HUES6 (cell line): ENCODE measurements at regions not wholly inside any gene's neighbourhood (a gene's known extent, or its start where the extent isn't known, plus 50 kb on each side); places are given as distances from the start of the nearest gene placed in this dataset.

Source experiments
- H3K27ac ChIP-seq: 2 replicates; pipeline ENCODE4 v1.7.0; 2013; ENCODE audit warnings: low read depth, mild to moderate bottlenecking, low read length, inconsistent platforms
- H3K27me3 ChIP-seq: 2 replicates; pipeline ENCODE4 v1.6.1; 2013; ENCODE audit warnings: low read length; ENCODE audit not compliant: control insufficient read depth, insufficient read depth
- H3K36me3 ChIP-seq: 2 replicates; pipeline ENCODE4 v1.6.1; 2013; ENCODE audit warnings: low read length; ENCODE audit not compliant: control insufficient read depth, insufficient read depth
- H3K4me1 ChIP-seq: 2 replicates; pipeline ENCODE4 v1.6.1; 2013; ENCODE audit warnings: low read length; ENCODE audit not compliant: control insufficient read depth, insufficient read depth
- H3K4me3 ChIP-seq: 2 replicates; pipeline ENCODE4 v1.5.1; 2013; ENCODE audit warnings: low read depth, low read length
- H3K9ac ChIP-seq: one replicate; pipeline ENCODE4 v1.6.1; 2013; ENCODE audit warnings: mild to moderate bottlenecking, low read length
- H3K9me3 ChIP-seq: 2 replicates; pipeline ENCODE4 v1.6.1; 2013; ENCODE audit warnings: low read depth, low read length; ENCODE audit not compliant: control insufficient read depth, insufficient read depth

DNA sequence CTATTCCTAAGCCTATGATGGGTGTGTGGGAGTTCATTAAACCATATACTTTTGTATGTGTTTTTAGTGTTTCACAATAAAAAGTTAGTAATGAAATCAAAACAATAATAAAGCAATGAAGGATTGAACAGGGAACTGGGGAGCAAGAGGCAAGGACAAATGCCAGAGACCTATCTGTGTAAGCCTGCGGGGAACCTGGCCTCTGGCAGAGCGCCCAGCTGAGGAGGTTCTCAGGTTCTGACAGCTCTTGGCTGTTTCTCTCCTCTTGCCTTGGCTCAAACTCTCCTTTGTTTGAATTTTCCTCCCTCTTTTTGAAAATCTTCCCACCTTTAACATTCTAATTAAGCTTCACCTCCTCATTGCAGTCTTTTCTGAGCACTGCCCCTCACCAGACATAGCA, 200.0 kb upstream of the NCKAP5 start:
- no peaks in the 10 kb centered on the region for H3K27me3 ChIP-seq
- no peaks in the 10 kb centered on the region for H3K36me3 ChIP-seq
- no peaks in the 10 kb centered on the region for H3K4me1 ChIP-seq
- H3K9me3 ChIP-seq = no peaks in the 10 kb centered on the region
- no peak overlapping the region for H3K9ac ChIP-seq
- H3K27ac ChIP-seq = no peak overlapping the region
- H3K4me3 ChIP-seq = no peak overlapping the region

DNA sequence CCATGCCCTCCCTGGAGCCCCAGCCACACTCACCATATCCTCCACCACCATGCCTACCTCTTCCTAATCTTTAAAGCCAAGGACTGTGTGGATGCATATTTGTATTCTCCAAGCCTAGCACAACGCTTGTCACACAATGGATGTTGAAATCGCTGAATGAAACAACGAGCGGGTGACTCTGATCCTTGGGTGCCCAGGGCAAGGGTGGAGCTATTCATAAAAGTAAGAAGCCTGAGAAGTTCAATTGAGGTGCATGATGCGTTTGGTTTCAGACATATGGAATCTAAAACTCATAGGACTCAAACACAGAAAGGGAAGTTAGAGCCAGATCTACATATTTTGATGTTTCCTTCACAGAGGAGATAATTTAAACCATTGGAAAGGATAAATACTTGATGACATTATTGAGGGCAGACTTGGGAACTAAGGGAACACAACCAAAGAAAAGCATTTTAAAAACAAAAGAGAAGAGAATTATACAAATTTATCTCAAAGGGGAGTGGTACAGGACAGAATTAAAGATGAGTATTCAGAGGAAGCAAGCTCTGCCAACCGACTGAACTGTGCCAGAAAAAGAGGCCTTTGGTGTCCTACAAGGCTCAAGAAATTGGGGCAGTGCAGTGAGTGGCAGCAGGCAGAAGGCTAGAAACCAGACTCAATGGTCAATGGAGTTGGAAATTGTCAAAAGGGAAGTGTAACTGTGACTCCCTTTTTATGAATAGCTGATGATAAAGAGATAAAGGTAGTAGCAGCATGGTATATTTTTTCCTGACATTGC, 200.6 kb upstream of the NCKAP5 start:
- H3K4me3 ChIP-seq = no peak overlapping the region
- H3K36me3 ChIP-seq = no peaks in the 10 kb centered on the region
- no peak overlapping the region for H3K27ac ChIP-seq
- H3K9me3 ChIP-seq = no peaks in the 10 kb centered on the region
- H3K9ac ChIP-seq = no peak overlapping the region
- no peaks in the 10 kb centered on the region for H3K4me1 ChIP-seq
- H3K27me3 ChIP-seq = no peaks in the 10 kb centered on the region

GRCh38 chr2:133773854-133774653, 205.8 kb upstream of the NCKAP5 start:
- no peak overlapping the region for H3K27ac ChIP-seq
- no peaks in the 10 kb centered on the region for H3K9me3 ChIP-seq
- no peaks in the 10 kb centered on the region for H3K27me3 ChIP-seq
- no peaks in the 10 kb centered on the region for H3K4me1 ChIP-seq
- H3K36me3 ChIP-seq = no peaks in the 10 kb centered on the region
- no peak overlapping the region for H3K4me3 ChIP-seq
- no peak overlapping the region for H3K9ac ChIP-seq

DNA sequence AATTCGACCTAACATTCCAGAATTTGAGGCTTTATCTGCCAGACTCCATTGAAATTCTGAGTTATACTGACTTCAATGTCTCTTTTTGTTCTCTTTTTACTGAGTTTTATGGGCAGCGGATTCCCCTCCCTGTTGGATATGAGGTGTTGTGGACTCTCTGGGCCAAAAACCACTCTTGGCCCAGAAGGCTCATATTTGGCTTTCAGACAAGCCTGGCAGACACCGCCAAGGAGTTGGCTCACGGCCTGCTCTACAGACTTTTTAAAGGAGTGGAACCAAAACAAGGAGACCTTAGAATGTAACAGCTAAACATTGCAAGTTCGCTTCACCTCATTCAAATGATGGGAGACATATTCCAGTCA, 206.4 kb upstream of the NCKAP5 start:
- H3K4me1 ChIP-seq = no peaks in the 10 kb centered on the region
- no peaks in the 10 kb centered on the region for H3K27me3 ChIP-seq

GRCh38 chr2:133776936-133777573, 208.8 kb upstream of the NCKAP5 start:
- no peak overlapping the region for H3K27ac ChIP-seq
- no peaks in the 10 kb centered on the region for H3K4me1 ChIP-seq
- H3K36me3 ChIP-seq = no peaks in the 10 kb centered on the region
- no peak overlapping the region for H3K4me3 ChIP-seq
- H3K27me3 ChIP-seq = no peaks in the 10 kb centered on the region
- no peak overlapping the region for H3K9ac ChIP-seq
- no peaks in the 10 kb centered on the region for H3K9me3 ChIP-seq

More for the DNA sequence above, 206.4 kb upstream of the NCKAP5 start:
- no peaks in the 10 kb centered on the region for H3K9me3 ChIP-seq
- no peak overlapping the region for H3K9ac ChIP-seq
- H3K4me3 ChIP-seq = no peak overlapping the region
- H3K36me3 ChIP-seq = no peaks in the 10 kb centered on the region
- no peak overlapping the region for H3K27ac ChIP-seq

GRCh38 chr2:133777574-133777960, 209.3 kb upstream of the NCKAP5 start:
- H3K4me1 ChIP-seq = no peaks in the 10 kb centered on the region
- H3K9me3 ChIP-seq = no peaks in the 10 kb centered on the region
- H3K36me3 ChIP-seq = no peaks in the 10 kb centered on the region
- H3K27me3 ChIP-seq = no peaks in the 10 kb centered on the region
- H3K4me3 ChIP-seq = no peak overlapping the region
- no peak overlapping the region for H3K27ac ChIP-seq
- H3K9ac ChIP-seq = no peak overlapping the region

GRCh38 chr2:133780099-133780996, 212.1 kb upstream of the NCKAP5 start:
- Histone ChIP-seq H3K36me3 (no peaks in the 10 kb centered on the region), H3K4me1 (no peaks in the 10 kb centered on the region), H3K27me3 (no peaks in the 10 kb centered on the region), H3K9me3 (no peaks in the 10 kb centered on the region), H3K27ac (no peak overlapping the region), H3K4me3 (no peak overlapping the region), H3K9ac (no peak overlapping the region)

GRCh38 chr2:133780997-133781513, 212.8 kb upstream of the NCKAP5 start:
- H3K27me3 ChIP-seq = no peaks in the 10 kb centered on the region

DNA sequence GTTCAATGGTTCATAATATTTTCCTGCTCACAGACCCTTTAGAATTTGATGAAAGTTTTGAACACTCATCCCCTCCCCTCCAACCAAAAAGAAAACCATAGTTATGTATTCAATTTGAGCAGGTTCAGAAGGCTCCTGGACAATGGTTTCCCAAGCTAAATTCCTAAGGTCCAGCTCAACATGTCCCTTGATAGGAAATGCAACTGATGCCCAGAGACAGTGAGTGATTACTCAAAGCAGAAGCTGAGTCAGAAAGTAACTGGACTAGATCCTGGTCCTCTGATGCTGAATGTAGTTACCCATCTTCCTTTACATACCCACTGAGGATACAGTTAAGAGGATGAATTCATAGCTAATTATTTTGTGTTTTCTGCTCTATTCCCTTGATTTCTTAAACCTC, 218.9 kb upstream of the NCKAP5 start:
- Histone ChIP-seq H3K36me3 (no peaks in the 10 kb centered on the region), H3K9ac (no peak overlapping the region), H3K4me3 (no peak overlapping the region), H3K27me3 (no peaks in the 10 kb centered on the region), H3K27ac (no peak overlapping the region), H3K4me1 (no peaks in the 10 kb centered on the region), H3K9me3 (no peaks in the 10 kb centered on the region)

More at GRCh38 chr2:133780997-133781513, 212.8 kb upstream of the NCKAP5 start:
- H3K36me3 ChIP-seq = no peaks in the 10 kb centered on the region
- no peak overlapping the region for H3K9ac ChIP-seq
- H3K4me3 ChIP-seq = no peak overlapping the region
- H3K27ac ChIP-seq = no peak overlapping the region
- H3K9me3 ChIP-seq = no peaks in the 10 kb centered on the region
- no peaks in the 10 kb centered on the region for H3K4me1 ChIP-seq

GRCh38 chr2:133787651-133788050, 219.4 kb upstream of the NCKAP5 start:
- Histone ChIP-seq H3K27ac (no peak overlapping the region), H3K9me3 (no peaks in the 10 kb centered on the region), H3K9ac (no peak overlapping the region), H3K36me3 (no peaks in the 10 kb centered on the region), H3K27me3 (no peaks in the 10 kb centered on the region), H3K4me1 (no peaks in the 10 kb centered on the region), H3K4me3 (no peak overlapping the region)
